OCI-LY7 (cell line): ENCODE measurements at regions not wholly inside any gene's neighbourhood (a gene's known extent, or its start where the extent isn't known, plus 50 kb on each side); places are given as distances from the start of the nearest gene placed in this dataset.

Source experiments
- CTCF ChIP-seq: fragments of 200-600 bp; sonication (generic); conservative IDR thresholded peaks from 2 replicates; pipeline ENCODE4 v1.5.1; 2014; ENCODE audit warnings: mild to moderate bottlenecking, antibody characterized with exemption, low read length, moderate library complexity, mixed read lengths
- EZH2phosphoT487 ChIP-seq: fragments of 200-600 bp; sonication (generic); IDR thresholded peaks from 2 replicates; pipeline ENCODE4 v1.6.1; 2018; ENCODE audit warnings: low read depth, borderline replicate concordance, mild to moderate bottlenecking, mixed run types, antibody characterized with exemption, low read length, moderate library complexity, mixed read lengths

GRCh38 chr6:169323221-169323620 lies 69.6 kb upstream of the THBS2 start:
- TF ChIP-seq CTCF (no peak), EZH2phosphoT487 (no peak)
